HCT116 (cell line): ENCODE measurements at regions not wholly inside any gene's neighbourhood (a gene's known extent, or its start where the extent isn't known, plus 50 kb on each side); places are given as distances from the start of the nearest gene placed in this dataset.

Experiments used
- ATAC-seq: fragments of 200-7000 bp; cut with Tn5 transposase; 2 replicates; pipeline ENCODE4 v1.9.1; 2020; ENCODE audit warnings: mild to moderate bottlenecking, moderate library complexity
- BruUV-seq: library from RNA; stranded (reverse); fragments of 400-500 nt; replicated peaks from 2 replicates; lab custom pipeline; 2021; lab: Mats Ljungman, UMichigan
- CTCF ChIA-PET: fragments of 300-600 bp; sonication (Branson Sonifier 250); formaldehyde crosslinking; loops from one replicate; lab custom pipeline; 2021; ENCODE audit warnings: antibody characterized with exemption; lab: Charles Lee
- POLR2A ChIA-PET: fragments of 300-600, 350-600 bp; sonication (Branson Sonifier 250); formaldehyde crosslinking; loops from one replicate; lab custom pipeline; 2021; ENCODE audit warnings: antibody characterized with exemption; lab: Charles Lee
- RAD21 ChIA-PET, 2 experiments: fragments of 300-600 bp; sonication (Branson Sonifier 250); formaldehyde crosslinking; loops; one replicate each; lab custom pipeline; 2023; ENCODE audit warnings: low total read pairs in 2 of 2; ENCODE audit not compliant: uncharacterized antibody in 2 of 2, unreplicated experiment in 2 of 2, low non-redundant PET in 1 of 2; lab: Charles Lee
- DNase-seq: peaks from one replicate; pipeline ENCODE4 v3.0.0-alpha.2; 2010; ENCODE audit warnings: low read depth, low spot score
- H2AFZ ChIP-seq: fragments of 200-600 bp; shearing (Covaris generic), sonication (generic); 2 replicates; pipeline ENCODE4 v1.6.1; 2017; ENCODE audit warnings: low read depth, mixed run types, mixed read lengths, antibody characterized with exemption, low read length; ENCODE audit not compliant: poor library complexity, severe bottlenecking
- H3K27ac ChIP-seq: 2 replicates; pipeline ENCODE4 v1.5.1; 2012; ENCODE audit warnings: low read depth, low read length
- H3K27me3 ChIP-seq: fragments of 200-600 bp; sonication (generic); 2 replicates; pipeline ENCODE4 v1.6.1; 2016; ENCODE audit warnings: mixed run types, low read length, mixed read lengths; ENCODE audit not compliant: insufficient read depth
- H3K36me3 ChIP-seq, 2 experiments: fragments of 200-500 bp in 1 of 2; fragments of 200-600 bp in 1 of 2; sonication (Bioruptor generic) in 1 of 2; sonication (generic) in 1 of 2; 2 replicates each; pipeline versions ENCODE4 v1.5.1 to v1.6.1; 2014 to 2016; ENCODE audit warnings: low read length in 2 of 2, inconsistent platforms in 1 of 2, mixed read lengths in 1 of 2, mixed run types in 1 of 2; ENCODE audit not compliant: insufficient read depth in 2 of 2, control insufficient read depth in 1 of 2
- H3K4me1 ChIP-seq, 2 experiments: fragments of 200-600 bp in 1 of 2; sonication (generic) in 1 of 2; 2 replicates each; pipeline versions ENCODE4 v1.5.1 to v1.6.1; 2012 to 2017; ENCODE audit warnings: low read length in 2 of 2, inconsistent platforms in 1 of 2, mild to moderate bottlenecking in 1 of 2, mixed read lengths in 1 of 2, mixed run types in 1 of 2, moderate library complexity in 1 of 2; ENCODE audit not compliant: insufficient read depth in 2 of 2, control insufficient read depth in 1 of 2
- H3K4me2 ChIP-seq: fragments of 200-600 bp; sonication (generic); 2 replicates; pipeline ENCODE4 v1.6.1; 2017; ENCODE audit warnings: mixed run types, low read length, mixed read lengths
- H3K4me3 ChIP-seq, 2 experiments: fragments of 200-600 bp in 1 of 2; sonication (generic) in 1 of 2; replicated peaks in 1 of 2; 2 replicates each; pipeline ENCODE4 v1.5.1; 2011 to 2016; ENCODE audit warnings: low read length in 2 of 2, control low read depth in 1 of 2, low read depth in 1 of 2, mild to moderate bottlenecking in 1 of 2, mixed read lengths in 1 of 2, mixed run types in 1 of 2
- H3K79me2 ChIP-seq: fragments of 200-600 bp; sonication (generic); 2 replicates; pipeline ENCODE4 v1.6.1; 2017; ENCODE audit warnings: mild to moderate bottlenecking, mixed run types, low read length, moderate library complexity, mixed read lengths; ENCODE audit not compliant: insufficient read depth
- H3K9ac ChIP-seq: fragments of 200-600 bp; sonication (generic); 2 replicates; pipeline ENCODE4 v1.6.1; 2016; ENCODE audit warnings: low read length, mixed read lengths
- H3K9me2 ChIP-seq: fragments of 200-600 bp; sonication (generic), shearing (Covaris generic); 2 replicates; pipeline ENCODE4 v1.6.1; 2017; ENCODE audit warnings: mixed run types, mild to moderate bottlenecking, moderate library complexity; ENCODE audit not compliant: insufficient read depth
- H3K9me3 ChIP-seq, 2 experiments: fragments of 200-500 bp in 1 of 2; fragments of 200-600 bp in 1 of 2; sonication (Bioruptor generic) in 1 of 2; sonication (generic) in 1 of 2; 2 replicates each; pipeline ENCODE4 v1.6.1; 2014 to 2017; ENCODE audit warnings: low read length in 2 of 2, mixed read lengths in 2 of 2, inconsistent platforms in 1 of 2, low read depth in 1 of 2, mild to moderate bottlenecking in 1 of 2, mixed run types in 1 of 2, moderate library complexity in 1 of 2; ENCODE audit not compliant: control insufficient read depth in 1 of 2, insufficient read depth in 1 of 2
- H4K20me1 ChIP-seq: fragments of 200-600 bp; sonication (generic), shearing (Covaris generic); 2 replicates; pipeline ENCODE4 v1.6.1; 2017; ENCODE audit warnings: mixed run types, mild to moderate bottlenecking, moderate library complexity; ENCODE audit not compliant: insufficient read depth
- CBX3 ChIP-seq: IDR thresholded peaks from 2 replicates; pipeline ENCODE4 v1.6.1; 2012; ENCODE audit warnings: low read depth
- ELF1 ChIP-seq: IDR thresholded peaks from 2 replicates; pipeline ENCODE4 v1.6.1; 2012; ENCODE audit warnings: low read depth, borderline replicate concordance
- EZH2phosphoT487 ChIP-seq: fragments of 200-600 bp; IDR thresholded peaks from 2 replicates; pipeline ENCODE4 v1.6.1; 2018; ENCODE audit warnings: antibody characterized with exemption, borderline replicate concordance
- FOSL1 ChIP-seq: IDR thresholded peaks from 2 replicates; pipeline ENCODE4 v1.6.1; 2012; ENCODE audit warnings: low read depth
- POLR2A ChIP-seq: IDR thresholded peaks from 2 replicates; pipeline ENCODE4 v1.7.0; 2011; ENCODE audit warnings: borderline replicate concordance; ENCODE audit not compliant: insufficient read depth, insufficient read length; ENCODE audit errors: extremely low read depth
- POLR2AphosphoS5 ChIP-seq: IDR thresholded peaks from 2 replicates; pipeline ENCODE4 v1.6.1; 2011; ENCODE audit warnings: mild to moderate bottlenecking, low read depth, low read length, moderate library complexity
- RAD21 ChIP-seq: IDR thresholded peaks from 2 replicates; pipeline ENCODE4 v1.6.1; 2012; ENCODE audit warnings: low read depth, mild to moderate bottlenecking
- SP1 ChIP-seq: IDR thresholded peaks from 2 replicates; pipeline ENCODE4 v1.6.1; 2012; ENCODE audit warnings: low read depth
- SRF ChIP-seq: IDR thresholded peaks from 2 replicates; pipeline ENCODE4 v1.6.1; 2012; ENCODE audit warnings: low read depth
- TCF7L2 ChIP-seq: IDR thresholded peaks from 2 replicates; pipeline ENCODE4 v1.7.0; 2011; ENCODE audit warnings: borderline replicate concordance, inconsistent platforms; ENCODE audit not compliant: insufficient read depth, insufficient read length; ENCODE audit errors: extremely low read depth
- ZFX ChIP-seq: fragments of 450-650 bp; IDR thresholded peaks from 2 replicates; pipeline ENCODE4 v1.6.1; 2017
- ZNF274 ChIP-seq: fragments of 200-500 bp; sonication (Bioruptor generic); IDR thresholded peaks from 2 replicates; pipeline ENCODE4 v1.6.1; 2014; ENCODE audit warnings: mild to moderate bottlenecking, low read depth, low read length, inconsistent platforms
- intact Hi-C: fragments of 100-400 bp; cut with micrococcal nuclease; formaldehyde crosslinking; loops from 2 replicates; pipeline ENCODE4 v1.10.0; 2022
- TF ChIP-seq, protein P1 (sequence below): IDR thresholded peaks from 2 replicates; pipeline ENCODE4 v1.6.1; 2011; ENCODE audit warnings: mild to moderate bottlenecking, low read length, moderate library complexity; ENCODE audit not compliant: insufficient replicate concordance; ENCODE audit errors: extremely low read depth

GRCh38 chr22:27504360-27505253 lies 296.9 kb downstream of the MN1 start:
- Histone ChIP-seq H2AFZ (no peak overlapping the region), H3K9me2 (no peaks in the 10 kb centered on the region), H3K9me3 (0 out of 4 replicates have a peak, but pooled peaks cover 0 to 4% of the 10 kb centered on the region in 2 experiments), H3K27me3 (peaks cover 7% of the 10 kb centered on the region; the same call in 1 of the 2 replicates), H3K4me2 (no peak overlapping the region), H3K4me1 (no peaks in the 10 kb centered on the region), H3K4me3 (no peak overlapping the region), H3K9ac (no peak overlapping the region), H4K20me1 (no peaks in the 10 kb centered on the region), H3K27ac (no peak overlapping the region), H3K36me3 (no peaks in the 10 kb centered on the region), H3K79me2 (no peaks in the 10 kb centered on the region)
- DNase-seq (no peak), ATAC-seq (no peak)
- POLR2A ChIA-PET, result no interaction called here
- intact Hi-C loops, result no loop called here
- TF ChIP-seq ZNF274 (no peak), CBX3 (no peak), POLR2A (no peak), FOSL1 (no peak), POLR2AphosphoS5 (no peak), EZH2phosphoT487 (no peak), SP1 (no peak), ELF1 (no peak), ZFX (no peak), RAD21 (no peak), SRF (no peak), TCF7L2 (no peak)
- TF ChIP-seq, protein P1, sequence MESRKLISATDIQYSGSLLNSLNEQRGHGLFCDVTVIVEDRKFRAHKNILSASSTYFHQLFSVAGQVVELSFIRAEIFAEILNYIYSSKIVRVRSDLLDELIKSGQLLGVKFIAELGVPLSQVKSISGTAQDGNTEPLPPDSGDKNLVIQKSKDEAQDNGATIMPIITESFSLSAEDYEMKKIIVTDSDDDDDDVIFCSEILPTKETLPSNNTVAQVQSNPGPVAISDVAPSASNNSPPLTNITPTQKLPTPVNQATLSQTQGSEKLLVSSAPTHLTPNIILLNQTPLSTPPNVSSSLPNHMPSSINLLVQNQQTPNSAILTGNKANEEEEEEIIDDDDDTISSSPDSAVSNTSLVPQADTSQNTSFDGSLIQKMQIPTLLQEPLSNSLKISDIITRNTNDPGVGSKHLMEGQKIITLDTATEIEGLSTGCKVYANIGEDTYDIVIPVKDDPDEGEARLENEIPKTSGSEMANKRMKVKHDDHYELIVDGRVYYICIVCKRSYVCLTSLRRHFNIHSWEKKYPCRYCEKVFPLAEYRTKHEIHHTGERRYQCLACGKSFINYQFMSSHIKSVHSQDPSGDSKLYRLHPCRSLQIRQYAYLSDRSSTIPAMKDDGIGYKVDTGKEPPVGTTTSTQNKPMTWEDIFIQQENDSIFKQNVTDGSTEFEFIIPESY, result no peak
- CTCF ChIA-PET, result no interaction called here
- RAD21 ChIA-PET, result no interaction called here
- BruUV-seq, result no TSS peak
